Kidney (tissue), 13 donors: ENCODE measurements at regions not wholly inside any gene's neighbourhood (a gene's known extent, or its start where the extent isn't known, plus 50 kb on each side); places are given as distances from the start of the nearest gene placed in this dataset.
A peak's percentile ranks its signal among the peaks of the same experiment; 100 is the strongest.

Source experiments
- DNase-seq, 5 donors: peaks; one replicate each; pipeline ENCODE4 v3.0.0-alpha.2; 2013 to 2020
- FAIRE-seq: peaks from 2 replicates; lab custom pipeline; 2012; peaks lifted over from hg19 to GRCh38; lab: Jason Lieb, UNC
- H3K27ac ChIP-seq, 2 donors: one replicate each; pipeline ENCODE4 v1.7.0; 2013; ENCODE audit warnings: low read depth in 2 of 2, low read length in 2 of 2, inconsistent platforms in 1 of 2
- H3K27me3 ChIP-seq: one replicate; pipeline ENCODE4 v1.7.1; 2013; ENCODE audit warnings: low read length, inconsistent platforms; ENCODE audit not compliant: control insufficient read depth, insufficient read depth
- H3K36me3 ChIP-seq, 3 donors: one replicate each; pipeline versions ENCODE4 v1.7.0 to v1.7.1; 2013; ENCODE audit warnings: low read length in 3 of 3, control low read depth in 1 of 3, inconsistent platforms in 1 of 3; ENCODE audit not compliant: insufficient read depth in 3 of 3, control insufficient read depth in 2 of 3
- H3K4me1 ChIP-seq, 3 donors: one replicate each; pipeline versions ENCODE4 v1.7.0 to v1.7.1; 2013; ENCODE audit warnings: low read length in 3 of 3, inconsistent platforms in 1 of 3, low read depth in 1 of 3; ENCODE audit not compliant: control insufficient read depth in 2 of 3, insufficient read depth in 2 of 3
- H3K4me3 ChIP-seq, 3 donors: one replicate each; pipeline versions ENCODE4 v1.7.0 to v1.8.1; 2013; ENCODE audit warnings: low read length in 3 of 3, control low read depth in 1 of 3, inconsistent platforms in 1 of 3
- H3K9ac ChIP-seq, 3 donors: one replicate each; pipeline versions ENCODE4 v1.7.0 to v1.7.1; 2013; ENCODE audit warnings: low read length in 3 of 3, control low read depth in 1 of 3, inconsistent platforms in 1 of 3
- H3K9me3 ChIP-seq, 3 donors: one replicate each; pipeline versions ENCODE4 v1.7.0 to v1.7.1; 2013; ENCODE audit warnings: low read length in 3 of 3, control low read depth in 1 of 3, inconsistent platforms in 1 of 3; ENCODE audit not compliant: control insufficient read depth in 2 of 3, insufficient read depth in 1 of 3
- CTCF ChIP-seq: IDR thresholded peaks from 3 replicates; pipeline ENCODE4 v1.5.1; 2012; ENCODE audit warnings: mild to moderate bottlenecking, moderate library complexity, borderline replicate concordance; ENCODE audit not compliant: insufficient read depth; ENCODE audit errors: extremely low read depth
- intact Hi-C: fragments of 100-400 bp; cut with DNase I; formaldehyde crosslinking; loops from one replicate; pipeline ENCODE4 v1.11.1; 2022
- donor health status: control.
- donor health status: control.
- donor health status: control.
- donor health status: control.
- donor health status: control.
- donor health status: DM: yes; HTN: yes; CAD: no.
- donor health status: Normal renal cell carcinoma (clear cell type).

GRCh38 chr17:77826132-77826873 lies 132.2 kb upstream of the TNRC6C start:
- TF ChIP-seq CTCF = no peak
- H3K27ac ChIP-seq = no peak overlapping the region
- H3K27me3 ChIP-seq = no peaks in the 10 kb centered on the region
- H3K9ac ChIP-seq = no peak overlapping the region
- H3K36me3 ChIP-seq = no peaks in the 10 kb centered on the region
- DNase-seq (peak in 1 of 5 donors; percentile 30), FAIRE-seq (no peak)
- peaks cover 0 to 16% (median 4%) of the 10 kb centered on the region in 3 donors for H3K4me1 ChIP-seq
- H3K9me3 ChIP-seq = no peaks in the 10 kb centered on the region
- intact Hi-C loops = no loop called here
- H3K4me3 ChIP-seq = no peak overlapping the region

GRCh38 chr17:77827039-77827438 lies 131.5 kb upstream of the TNRC6C start:
- DNase-seq = no peak
- H3K27me3 ChIP-seq = no peaks in the 10 kb centered on the region
- H3K4me1 ChIP-seq = peaks cover 0 to 20% (median 9%) of the 10 kb centered on the region in 3 donors
- TF ChIP-seq CTCF = no peak
- no peaks in the 10 kb centered on the region for H3K36me3 ChIP-seq
- no peak overlapping the region for H3K9ac ChIP-seq
- H3K4me3 ChIP-seq = no peak overlapping the region
- no peaks in the 10 kb centered on the region for H3K9me3 ChIP-seq
- H3K27ac ChIP-seq = no peak overlapping the region
- intact Hi-C loops = no loop called here
- no peak for FAIRE-seq

GRCh38 chr17:77827511-77827910 lies 131.0 kb upstream of the TNRC6C start:
- FAIRE-seq = no peak
- Histone ChIP-seq H3K9me3 (no peaks in the 10 kb centered on the region), H3K27me3 (no peaks in the 10 kb centered on the region), H3K4me3 (no peak overlapping the region), H3K4me1 (peaks cover 0 to 20% (median 9%) of the 10 kb centered on the region in 3 donors), H3K27ac (no peak overlapping the region), H3K9ac (no peak overlapping the region), H3K36me3 (no peaks in the 10 kb centered on the region)
- intact Hi-C loops = no loop called here
- no peak for DNase-seq
- no peak for TF ChIP-seq CTCF
